BLaER1 treated with 17β-estradiol and CSF1 and Interleukin-3, amounts not matched to agents 10 nM and 100 nM (cell line): ENCODE measurements at regions not wholly inside any gene's neighbourhood (a gene's known extent, or its start where the extent isn't known, plus 50 kb on each side); places are given as distances from the start of the nearest gene placed in this dataset.

ENCODE experiments used
- H3K27ac ChIP-seq, 11 experiments: shearing (Covaris generic); formaldehyde crosslinking; 2 replicates each; pipeline ENCODE4 v1.8.1; 2022
- H3K27me3 ChIP-seq, 11 experiments: shearing (Covaris generic); formaldehyde crosslinking; 2 replicates each; pipeline ENCODE4 v1.8.1; 2022
- H3K36me3 ChIP-seq, 11 experiments: shearing (Covaris generic); formaldehyde crosslinking; 2 replicates each; pipeline ENCODE4 v1.8.1; 2022
- H3K4me1 ChIP-seq, 10 experiments: shearing (Covaris generic); formaldehyde crosslinking; 2 replicates each; pipeline ENCODE4 v1.8.1; 2022
- H3K4me2 ChIP-seq, 11 experiments: shearing (Covaris generic); formaldehyde crosslinking; 2 replicates each; pipeline ENCODE4 v1.8.1; 2022
- H3K4me3 ChIP-seq, 10 experiments: shearing (Covaris generic); formaldehyde crosslinking; 2 replicates each; pipeline ENCODE4 v1.8.1; 2022
- H3K9ac ChIP-seq, 11 experiments: shearing (Covaris generic); formaldehyde crosslinking; 2 replicates each; pipeline ENCODE4 v1.8.1; 2022
- H3K9me3 ChIP-seq, 11 experiments: shearing (Covaris generic); formaldehyde crosslinking; replicated peaks in 1 of 11; 2 replicates each; pipeline ENCODE4 v1.8.1; 2022
- H4K20me1 ChIP-seq, 11 experiments: shearing (Covaris generic); formaldehyde crosslinking; 2 replicates each; pipeline ENCODE4 v1.8.1; 2022
- Cebpa-rat ChIP-seq, 11 experiments: shearing (Covaris generic); IDR thresholded peaks; 2 replicates each; pipeline ENCODE4 v1.8.1; 2022

GRCh38 chr3:18134386-18135059, 290.6 kb downstream of the SATB1 start:
- peaks cover 0 to 32% (median 7%) of the 10 kb centered on the region in 11 experiments; a peak in 12 of 22 replicates for H3K9me3 ChIP-seq
- H3K4me3 ChIP-seq = no peak overlapping the region
- H3K9ac ChIP-seq = no peak overlapping the region
- H3K4me2 ChIP-seq = peak overlapping the region in 1 of 11 experiments; percentile 30; a peak in 2 of 22 replicates
- no peak for TF ChIP-seq Cebpa-rat (IDR thresholded peaks at IDR 0.05)
- H3K4me1 ChIP-seq = peaks cover 0 to 8% (median 5%) of the 10 kb centered on the region in 10 experiments; a peak in 8 of 20 replicates
- H3K27ac ChIP-seq = no peak overlapping the region
- no peaks in the 10 kb centered on the region; a peak in 1 of 22 replicates for H3K36me3 ChIP-seq
- H4K20me1 ChIP-seq = no peaks in the 10 kb centered on the region
- no peaks in the 10 kb centered on the region for H3K27me3 ChIP-seq

DNA sequence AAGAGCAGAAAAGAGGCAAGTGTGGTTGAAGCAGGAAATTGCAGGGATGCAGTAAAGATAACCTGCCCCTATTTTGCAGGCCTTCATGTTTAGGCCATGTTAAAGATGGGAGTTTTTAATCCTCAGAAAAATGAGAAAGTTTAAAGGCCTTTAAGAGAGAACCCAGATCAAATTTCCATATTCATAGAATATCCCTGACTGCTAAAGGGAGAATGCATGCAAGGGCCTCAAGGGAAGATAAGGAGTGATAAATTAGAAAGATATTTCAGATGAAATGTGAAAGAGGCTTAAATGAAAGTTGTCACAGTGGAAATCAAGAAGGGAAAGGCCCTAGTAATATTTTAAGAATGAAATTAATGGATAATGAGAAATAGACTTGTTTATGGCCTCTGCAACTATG, 292.1 kb downstream of the SATB1 start:
- Histone ChIP-seq H3K27ac (no peak overlapping the region), H3K4me3 (no peak overlapping the region), H3K9ac (no peak overlapping the region), H3K9me3 (peaks cover 0 to 28% (median 7%) of the 10 kb centered on the region in 11 experiments; a peak in 12 of 22 replicates), H4K20me1 (no peaks in the 10 kb centered on the region), H3K27me3 (no peaks in the 10 kb centered on the region), H3K36me3 (no peaks in the 10 kb centered on the region; a peak in 1 of 22 replicates), H3K4me2 (no peak overlapping the region), H3K4me1 (peaks cover 9 to 23% (median 19%) of the 10 kb centered on the region in 10 experiments)
- no peak for TF ChIP-seq Cebpa-rat (IDR thresholded peaks at IDR 0.05)

DNA sequence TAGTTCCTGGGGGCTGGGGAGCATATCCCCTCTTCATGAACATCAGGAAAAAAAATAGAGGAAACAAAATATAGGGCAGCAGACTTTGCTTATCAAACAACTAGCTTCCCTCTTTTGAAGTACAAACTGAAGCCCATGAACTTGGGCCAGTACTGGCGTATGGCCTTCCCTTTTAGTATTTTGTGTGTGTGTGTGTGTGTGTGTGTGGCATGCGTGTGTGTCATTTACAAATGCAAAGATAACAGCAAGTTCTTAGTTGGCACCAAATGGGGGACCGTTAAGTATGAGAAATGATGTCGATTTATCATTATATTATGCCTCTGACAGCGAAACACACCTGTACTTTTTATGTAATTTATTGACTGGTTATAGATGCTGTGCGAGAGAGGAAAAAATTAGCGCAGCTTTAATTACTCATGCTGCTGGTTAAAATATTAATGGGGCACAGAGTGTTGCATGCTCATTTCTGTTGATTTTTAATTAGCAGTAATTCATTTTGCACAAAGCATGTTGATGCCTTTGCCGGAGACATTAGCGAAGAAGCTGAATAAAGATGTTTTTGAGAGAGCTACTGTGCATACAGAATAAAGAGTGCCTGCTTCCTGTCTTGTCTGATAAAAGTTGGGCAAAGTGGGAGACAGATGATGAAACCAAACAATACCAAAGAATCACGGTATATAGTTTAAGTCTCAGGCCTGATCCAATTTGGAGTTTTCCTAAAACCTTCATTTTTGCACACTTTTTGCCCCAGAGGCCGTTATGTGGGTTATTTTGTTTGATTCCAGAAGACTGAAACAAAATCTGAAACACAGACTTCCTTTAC, 297.1 kb downstream of the SATB1 start:
- H3K4me2 ChIP-seq = peak overlapping the region; percentile 54 to 90 (median 84)

DNA sequence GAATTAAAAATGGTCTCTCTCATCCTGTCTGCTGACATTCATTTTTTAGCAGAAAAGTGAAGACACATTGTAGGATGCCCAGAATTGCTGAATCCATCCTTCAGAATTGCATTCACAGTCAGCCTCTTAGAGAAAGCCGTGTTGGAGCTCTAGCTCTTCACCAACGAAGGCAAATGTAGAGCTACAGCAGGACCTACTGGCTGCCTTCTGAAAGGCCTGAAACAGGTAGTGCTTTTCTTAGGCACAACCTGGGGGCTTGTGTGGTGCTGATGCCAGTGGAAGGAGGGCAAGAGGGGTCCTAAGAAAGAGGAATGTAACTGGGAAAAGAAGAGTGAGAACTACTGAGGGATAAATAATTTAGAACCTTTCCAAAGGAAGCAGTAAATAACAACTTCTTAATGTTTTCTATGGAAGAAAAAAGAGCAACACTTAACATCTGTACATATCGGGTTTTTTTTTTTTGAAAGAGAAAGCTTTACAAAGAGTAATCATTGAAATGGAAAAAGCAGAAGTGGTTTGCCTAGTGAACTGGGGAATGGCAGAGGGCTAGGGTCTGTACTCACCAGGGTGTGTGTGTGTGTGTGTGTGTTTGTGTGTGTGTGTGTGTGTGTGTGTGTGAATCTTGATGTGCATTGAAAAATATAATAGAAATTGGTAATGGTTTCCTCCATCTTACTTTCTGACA, 297.8 kb downstream of the SATB1 start:
- no peaks in the 10 kb centered on the region for H3K27me3 ChIP-seq
- H3K27ac ChIP-seq = peak overlapping the region in 10 of 11 experiments; percentile 20 to 85 (median 79); a peak in 19 of 22 replicates
- peak overlapping the region in 9 of 11 experiments; percentile 19 to 75 (median 69); a peak in 17 of 22 replicates for H3K9ac ChIP-seq
- H4K20me1 ChIP-seq = no peaks in the 10 kb centered on the region
- peak overlapping the region; percentile 69 to 90 (median 84) for H3K4me2 ChIP-seq
- H3K4me3 ChIP-seq = peak overlapping the region in 4 of 10 experiments; percentile 22 to 50 (median 25); a peak in 5 of 20 replicates
- no peak for TF ChIP-seq Cebpa-rat (IDR thresholded peaks at IDR 0.05)
- peaks cover 0 to 12% (median 0%) of the 10 kb centered on the region in 11 experiments; a peak in 5 of 22 replicates for H3K36me3 ChIP-seq
- H3K9me3 ChIP-seq = peaks cover 0 to 28% (median 16%) of the 10 kb centered on the region in 11 experiments; a peak in 19 of 22 replicates
- peaks cover 32 to 66% (median 53%) of the 10 kb centered on the region in 10 experiments for H3K4me1 ChIP-seq

More for the DNA sequence above, 297.1 kb downstream of the SATB1 start:
- Histone ChIP-seq H4K20me1 (no peaks in the 10 kb centered on the region), H3K4me3 (no peak overlapping the region), H3K36me3 (peaks cover 0 to 7% (median 0%) of the 10 kb centered on the region in 11 experiments; a peak in 2 of 22 replicates), H3K27me3 (no peaks in the 10 kb centered on the region), H3K4me1 (peaks cover 32 to 66% (median 53%) of the 10 kb centered on the region in 10 experiments), H3K9me3 (peaks cover 0 to 26% (median 9%) of the 10 kb centered on the region in 11 experiments; a peak in 14 of 22 replicates), H3K9ac (peak overlapping the region in 6 of 11 experiments; percentile 7 to 73 (median 44); a peak in 9 of 22 replicates), H3K27ac (peak overlapping the region in 9 of 11 experiments; percentile 20 to 85 (median 81); a peak in 19 of 22 replicates)
- no peak for TF ChIP-seq Cebpa-rat (IDR thresholded peaks at IDR 0.05)

DNA sequence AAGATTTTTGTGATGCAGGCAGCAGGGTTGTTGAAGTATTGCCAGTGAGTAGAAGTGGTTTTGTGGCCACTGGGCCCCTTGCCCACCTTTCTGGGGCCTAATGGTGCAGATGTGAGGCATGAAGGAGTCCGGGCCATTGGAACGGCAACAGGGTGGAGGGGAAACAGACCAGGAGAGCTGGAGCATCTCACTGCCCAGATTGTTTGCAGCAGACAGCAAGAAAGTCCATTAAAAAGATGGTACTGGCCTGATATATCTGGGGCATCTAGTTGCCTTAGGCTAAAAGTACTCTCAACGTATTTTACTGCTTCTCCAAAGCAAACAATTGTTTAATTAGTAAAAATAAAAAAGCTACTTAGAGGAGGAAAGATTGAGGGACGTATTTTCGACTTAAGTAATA, 298.4 kb downstream of the SATB1 start:
- Histone ChIP-seq H3K27me3 (no peaks in the 10 kb centered on the region), H4K20me1 (no peaks in the 10 kb centered on the region), H3K4me3 (0 out of 20 replicates have a peak overlapping the region, but pooled peaks of 2 of the 10 experiments have one; percentile 23 to 27), H3K9me3 (peaks cover 0 to 32% (median 22%) of the 10 kb centered on the region in 11 experiments; a peak in 19 of 22 replicates), H3K4me2 (peak overlapping the region; percentile 69 to 90 (median 84); a peak in 21 of 22 replicates), H3K27ac (peak overlapping the region in 9 of 11 experiments; percentile 20 to 85 (median 81); a peak in 17 of 22 replicates), H3K4me1 (peaks cover 32 to 66% (median 53%) of the 10 kb centered on the region in 10 experiments), H3K9ac (peak overlapping the region in 9 of 11 experiments; percentile 19 to 75 (median 69); a peak in 17 of 22 replicates), H3K36me3 (peaks cover 0 to 12% (median 0%) of the 10 kb centered on the region in 11 experiments; a peak in 4 of 22 replicates)
- TF ChIP-seq Cebpa-rat (IDR thresholded peaks at IDR 0.05) = no peak

DNA sequence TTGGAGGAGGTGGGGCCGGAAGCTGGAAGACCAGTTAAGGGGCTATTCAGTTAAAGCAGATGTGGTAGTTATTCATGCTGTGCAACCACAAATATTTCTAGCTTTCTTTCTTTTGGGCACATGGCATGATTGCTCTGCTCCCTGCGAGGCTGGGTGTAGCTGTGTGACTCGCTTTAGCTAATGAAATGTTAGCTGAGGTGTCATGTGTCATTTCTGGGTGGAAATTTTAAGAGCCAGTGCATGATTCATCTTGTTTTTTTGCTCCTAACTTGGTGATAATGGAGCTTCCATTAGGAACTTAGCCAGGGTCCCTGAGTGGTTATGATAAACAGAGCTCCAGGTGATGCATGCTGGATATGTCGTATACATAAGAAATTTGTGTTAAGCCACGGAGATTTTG, 300.6 kb downstream of the SATB1 start:
- Histone ChIP-seq H3K36me3 (peaks cover 0 to 14% (median 0%) of the 10 kb centered on the region in 11 experiments; a peak in 4 of 22 replicates), H3K4me1 (peaks cover 32 to 72% (median 55%) of the 10 kb centered on the region in 10 experiments), H3K9ac (no peak overlapping the region), H3K9me3 (peaks cover 0 to 40% (median 26%) of the 10 kb centered on the region in 11 experiments; a peak in 19 of 22 replicates), H3K27me3 (no peaks in the 10 kb centered on the region), H3K27ac (peak overlapping the region in 5 of 11 experiments; percentile 14 to 77 (median 18); a peak in 4 of 22 replicates), H3K4me2 (peak overlapping the region in 10 of 11 experiments; percentile 6 to 87 (median 58); a peak in 14 of 22 replicates), H4K20me1 (no peaks in the 10 kb centered on the region), H3K4me3 (no peak overlapping the region)
- no peak for TF ChIP-seq Cebpa-rat (IDR thresholded peaks at IDR 0.05)

GRCh38 chr3:18122264-18122663, 302.9 kb downstream of the SATB1 start:
- Histone ChIP-seq H3K9ac (no peak overlapping the region), H3K4me1 (peaks cover 16 to 51% (median 36%) of the 10 kb centered on the region in 10 experiments)

DNA sequence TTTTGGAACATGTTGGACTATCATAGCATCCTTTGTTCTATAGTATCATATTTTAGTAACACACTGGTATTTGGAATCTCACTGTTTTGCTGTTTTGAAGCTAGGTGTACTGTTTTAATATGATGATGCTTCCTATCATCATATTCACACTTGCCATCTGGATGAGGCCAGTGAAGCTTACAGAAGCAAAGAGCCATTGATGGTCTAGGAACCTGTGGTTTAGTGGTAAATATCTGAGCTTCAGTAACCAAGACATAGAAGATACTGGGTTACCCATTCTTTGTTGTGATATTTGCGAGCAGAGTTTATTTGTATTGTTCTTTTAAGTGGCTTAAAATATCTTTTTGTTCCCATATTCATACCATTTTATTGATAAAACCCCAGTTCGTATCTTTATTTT, 304.1 kb downstream of the SATB1 start:
- H3K27ac ChIP-seq = no peak overlapping the region; a peak in 1 of 22 replicates
- H3K36me3 ChIP-seq = peaks cover 0 to 14% (median 0%) of the 10 kb centered on the region in 11 experiments; a peak in 4 of 22 replicates
- peak overlapping the region in 2 of 11 experiments; percentile 3 to 39; a peak in 2 of 22 replicates for H3K4me2 ChIP-seq
- H3K9ac ChIP-seq = no peak overlapping the region
- H3K4me3 ChIP-seq = no peak overlapping the region
- peaks cover 0 to 41% (median 30%) of the 10 kb centered on the region in 11 experiments; a peak in 19 of 22 replicates for H3K9me3 ChIP-seq
- H3K4me1 ChIP-seq = peaks cover 4 to 38% (median 24%) of the 10 kb centered on the region in 10 experiments; a peak in 18 of 20 replicates
- H4K20me1 ChIP-seq = no peaks in the 10 kb centered on the region
- no peak for TF ChIP-seq Cebpa-rat (IDR thresholded peaks at IDR 0.05)
- H3K27me3 ChIP-seq = no peaks in the 10 kb centered on the region

More at GRCh38 chr3:18122264-18122663, 302.9 kb downstream of the SATB1 start:
- H3K4me2 ChIP-seq = 0 out of 22 replicates have a peak overlapping the region, but pooled peaks of 1 of the 11 experiments have one; percentile 1
- no peaks in the 10 kb centered on the region for H4K20me1 ChIP-seq
- H3K27me3 ChIP-seq = no peaks in the 10 kb centered on the region
- H3K4me3 ChIP-seq = no peak overlapping the region
- peaks cover 0 to 14% (median 0%) of the 10 kb centered on the region in 11 experiments; a peak in 4 of 22 replicates for H3K36me3 ChIP-seq
- no peak for TF ChIP-seq Cebpa-rat (IDR thresholded peaks at IDR 0.05)
- no peak overlapping the region for H3K27ac ChIP-seq
- H3K9me3 ChIP-seq = peaks cover 0 to 41% (median 30%) of the 10 kb centered on the region in 11 experiments; a peak in 19 of 22 replicates
